Osteoblast (primary cell): ENCODE measurements at regions not wholly inside any gene's neighbourhood (a gene's known extent, or its start where the extent isn't known, plus 50 kb on each side); places are given as distances from the start of the nearest gene placed in this dataset.

Experiments
- DNase-seq: peaks from one replicate; pipeline ENCODE4 v3.0.0; 2011; ENCODE audit warnings: low spot score, mixed read lengths; ENCODE audit not compliant: insufficient read length; ENCODE audit errors: missing footprints
- H2AFZ ChIP-seq: 2 replicates; pipeline ENCODE4 v1.6.0; 2011; ENCODE audit warnings: mild to moderate bottlenecking, low read length
- H3K27ac ChIP-seq: 2 replicates; pipeline ENCODE4 v1.5.1; 2011; ENCODE audit warnings: mild to moderate bottlenecking, low read depth, low read length, moderate library complexity
- H3K27me3 ChIP-seq: 2 replicates; pipeline ENCODE4 v1.6.0; 2012; ENCODE audit warnings: mild to moderate bottlenecking, control low read depth, inconsistent platforms, low read length, moderate library complexity; ENCODE audit not compliant: insufficient read depth
- H3K36me3 ChIP-seq: 2 replicates; pipeline ENCODE4 v1.5.1; 2011; ENCODE audit warnings: mild to moderate bottlenecking, low read length, control low read depth, moderate library complexity; ENCODE audit not compliant: insufficient read depth
- H3K4me1 ChIP-seq: 2 replicates; pipeline ENCODE4 v1.5.1; 2011; ENCODE audit warnings: mild to moderate bottlenecking, low read length, control low read depth, moderate library complexity; ENCODE audit not compliant: insufficient read depth
- H3K4me2 ChIP-seq: 2 replicates; pipeline ENCODE4 v1.6.0; 2011; ENCODE audit warnings: mild to moderate bottlenecking, low read length; ENCODE audit not compliant: insufficient read depth
- H3K4me3 ChIP-seq: fragments of 200-600 bp; sonication (generic); 3 replicates; pipeline ENCODE4 v1.5.1; 2012; ENCODE audit warnings: mild to moderate bottlenecking, low read length, inconsistent platforms; ENCODE audit not compliant: insufficient read depth
- H3K79me2 ChIP-seq: 2 replicates; pipeline ENCODE4 v1.6.0; 2012; ENCODE audit warnings: mild to moderate bottlenecking, low read length, control low read depth, inconsistent platforms; ENCODE audit not compliant: insufficient read depth
- H3K9me3 ChIP-seq: 2 replicates; pipeline ENCODE4 v1.5.1; 2011; ENCODE audit warnings: low read depth, low read length, control low read depth
- H4K20me1 ChIP-seq: 2 replicates; pipeline ENCODE4 v1.6.0; 2012; ENCODE audit warnings: mild to moderate bottlenecking, low read length, control low read depth; ENCODE audit not compliant: insufficient read depth
- CTCF ChIP-seq: IDR thresholded peaks from 2 replicates; pipeline ENCODE4 v1.5.1; 2011; ENCODE audit warnings: mild to moderate bottlenecking, low read depth, low read length, moderate library complexity; ENCODE audit errors: extremely low read depth

GRCh38 chr5:136676685-136677084 lies 311.3 kb upstream of the TRPC7 start:
- Histone ChIP-seq H4K20me1 (no peaks in the 10 kb centered on the region), H3K79me2 (no peaks in the 10 kb centered on the region), H3K9me3 (no peaks in the 10 kb centered on the region), H3K4me1 (no peaks in the 10 kb centered on the region), H3K27ac (no peak overlapping the region), H3K4me2 (no peak overlapping the region), H2AFZ (no peak overlapping the region), H3K4me3 (no peak overlapping the region), H3K36me3 (no peaks in the 10 kb centered on the region), H3K27me3 (no peaks in the 10 kb centered on the region)
- TF ChIP-seq CTCF, result no peak
- DNase-seq, result no peak

- H4K20me1 ChIP-seq, result no peaks in the 10 kb centered on the region
- no peak overlapping the region for H3K4me2 ChIP-seq
- no peak overlapping the region for H2AFZ ChIP-seq
- DNase-seq, result no peak
- H3K4me3 ChIP-seq, result no peak overlapping the region
- H3K36me3 ChIP-seq, result no peaks in the 10 kb centered on the region
- H3K79me2 ChIP-seq, result no peaks in the 10 kb centered on the region
- no peaks in the 10 kb centered on the region for H3K4me1 ChIP-seq
- H3K27me3 ChIP-seq, result no peaks in the 10 kb centered on the region
- H3K27ac ChIP-seq, result no peak overlapping the region
- no peak for TF ChIP-seq CTCF
- no peaks in the 10 kb centered on the region for H3K9me3 ChIP-seq
Observed at GRCh38 chr5:136675769-136676168, 310.4 kb upstream of the TRPC7 start.

- Histone ChIP-seq H2AFZ (no peak overlapping the region), H4K20me1 (no peaks in the 10 kb centered on the region), H3K36me3 (no peaks in the 10 kb centered on the region), H3K9me3 (no peaks in the 10 kb centered on the region), H3K79me2 (no peaks in the 10 kb centered on the region), H3K4me3 (no peak overlapping the region), H3K27me3 (no peaks in the 10 kb centered on the region), H3K4me1 (no peaks in the 10 kb centered on the region), H3K4me2 (no peak overlapping the region), H3K27ac (no peak overlapping the region)
- DNase-seq, result no peak
- TF ChIP-seq CTCF, result no peak
Observed at GRCh38 chr5:136674178-136674577, 308.8 kb upstream of the TRPC7 start.

GRCh38 chr5:136667789-136668188 lies 302.4 kb upstream of the TRPC7 start:
- Histone ChIP-seq H3K27me3 (no peaks in the 10 kb centered on the region), H3K4me2 (no peak overlapping the region), H2AFZ (no peak overlapping the region), H4K20me1 (no peaks in the 10 kb centered on the region), H3K4me3 (no peak overlapping the region), H3K27ac (no peak overlapping the region), H3K36me3 (no peaks in the 10 kb centered on the region), H3K9me3 (no peaks in the 10 kb centered on the region), H3K4me1 (no peaks in the 10 kb centered on the region), H3K79me2 (no peaks in the 10 kb centered on the region)
- no peak for DNase-seq
- no peak for TF ChIP-seq CTCF
